Colon (tissue), 2 donors: ENCODE measurements at regions not wholly inside any gene's neighbourhood (a gene's known extent, or its start where the extent isn't known, plus 50 kb on each side); places are given as distances from the start of the nearest gene placed in this dataset.
"Not testable (repeated sequence)": the region's sequence is repeated elsewhere in the genome, so short reads cannot be mapped to it uniquely, and the experiment has no call there.

Source experiments
- FAIRE-seq: peaks from 2 replicates; lab custom pipeline; 2012; peaks lifted over from hg19 to GRCh38; lab: Jason Lieb, UNC
- donor health status: control.
- donor health status: control.

DNA sequence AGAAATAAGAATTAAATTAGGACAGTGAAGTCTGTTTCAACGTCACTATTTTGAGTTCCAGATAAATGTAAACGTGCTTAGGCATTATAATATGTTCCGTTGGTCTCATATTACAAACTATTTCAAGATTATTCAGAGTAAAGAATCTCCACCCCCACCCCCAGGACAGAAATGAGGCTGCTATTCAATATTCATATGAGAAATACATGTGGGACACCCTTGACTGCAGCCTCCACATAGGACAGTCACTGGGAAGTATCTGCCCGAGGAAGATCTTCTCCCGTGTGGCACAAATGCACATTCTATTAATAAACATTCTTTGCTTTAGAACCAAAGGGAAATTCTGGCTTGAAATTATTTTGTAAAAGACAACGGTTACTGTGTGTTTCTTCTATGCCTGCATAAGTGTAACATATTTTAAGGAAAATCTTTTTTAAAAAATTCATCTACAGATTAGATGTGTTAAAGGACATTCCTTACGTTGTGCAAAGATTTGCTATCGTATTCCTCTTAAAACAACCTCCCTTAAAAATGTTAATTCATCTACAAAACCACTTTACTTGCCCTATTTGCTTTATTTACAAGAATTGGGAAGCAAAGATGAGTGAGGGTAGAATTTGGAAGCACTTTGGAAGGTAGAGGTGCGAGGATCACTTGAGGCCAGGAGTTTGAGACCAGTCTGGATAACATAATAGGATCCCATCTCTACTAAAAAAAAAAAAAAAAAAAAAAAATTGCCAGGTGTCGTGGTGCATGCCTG lies 148.3 kb upstream of the SOX14 start:
- FAIRE-seq = no peak

DNA sequence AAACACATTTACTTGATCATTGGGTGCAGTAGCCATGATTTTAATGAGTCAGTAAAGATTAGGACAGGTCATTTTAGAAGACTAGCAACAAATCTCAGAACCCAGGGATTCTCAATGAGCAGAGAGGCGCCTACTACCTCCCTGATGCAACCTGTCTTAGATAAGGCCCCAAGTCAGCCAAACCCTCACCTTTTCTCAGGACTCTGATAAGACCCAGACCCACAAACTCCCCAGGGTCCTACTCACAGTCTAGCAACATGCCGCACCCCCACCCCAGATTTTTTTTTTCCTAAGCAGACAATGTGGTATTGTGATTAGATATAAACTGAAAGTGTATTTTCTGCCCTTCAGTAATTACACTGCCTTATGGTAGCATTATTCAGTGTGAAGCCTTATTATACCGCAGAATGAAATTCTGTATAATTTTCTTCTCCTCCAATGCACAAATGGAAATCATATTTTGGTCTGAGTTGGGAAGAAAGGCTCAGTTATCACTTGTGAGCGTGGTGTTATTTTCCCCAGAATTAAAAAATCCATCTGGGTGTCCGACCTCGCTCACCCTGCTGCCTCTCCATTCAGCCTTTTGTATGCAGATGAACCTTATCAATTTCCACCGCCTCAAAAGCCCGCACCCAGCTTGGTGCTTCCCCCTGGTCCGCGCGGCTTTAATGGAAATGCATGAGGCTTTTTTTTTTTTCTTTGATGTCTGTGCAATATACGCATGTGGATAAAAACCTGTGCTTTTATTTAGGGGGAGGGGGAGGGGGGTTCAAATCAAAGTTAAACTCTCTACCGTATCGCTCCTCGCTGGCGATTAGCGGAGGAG lies 122.0 kb upstream of the SOX14 start:
- no peak for FAIRE-seq

DNA sequence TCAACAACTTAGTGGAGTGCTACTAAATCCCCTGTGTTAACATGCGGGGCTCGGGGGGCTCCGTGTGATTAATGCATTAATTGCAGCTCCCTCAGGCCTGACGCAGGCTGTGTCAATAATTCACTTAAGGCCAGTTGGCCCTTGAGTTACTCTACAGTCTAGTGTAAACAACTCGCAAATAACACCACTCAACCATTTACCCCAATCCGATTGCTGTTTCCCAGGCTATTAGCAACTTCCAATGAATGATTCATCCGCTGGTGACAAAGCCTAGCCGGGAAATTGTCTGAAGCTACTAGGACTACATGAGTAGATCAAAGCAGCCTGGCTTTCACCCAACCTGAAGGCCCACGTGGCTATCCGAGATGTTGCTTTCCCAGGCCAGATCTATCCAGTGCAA lies 121.3 kb upstream of the SOX14 start:
- FAIRE-seq = no peak

DNA sequence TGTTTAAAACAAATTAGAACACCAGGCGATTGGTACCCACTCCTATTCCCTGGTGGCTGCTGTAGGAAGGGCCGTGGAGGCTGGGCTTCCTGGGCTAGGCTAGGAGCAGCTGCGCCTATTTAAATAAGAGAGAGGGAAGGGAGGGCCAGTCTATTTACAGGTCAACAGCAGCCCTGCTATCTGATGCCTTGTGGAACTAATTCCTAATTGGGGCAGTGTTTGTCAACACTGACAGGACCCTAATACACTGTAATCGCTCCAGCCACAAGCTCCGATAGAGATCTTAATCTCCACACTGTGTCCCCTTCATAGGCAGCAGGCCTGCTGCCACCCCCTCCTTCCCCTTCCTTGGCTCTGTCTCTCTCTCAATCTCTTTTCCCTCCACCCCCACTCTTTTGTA lies 116.9 kb upstream of the SOX14 start:
- FAIRE-seq = no peak

DNA sequence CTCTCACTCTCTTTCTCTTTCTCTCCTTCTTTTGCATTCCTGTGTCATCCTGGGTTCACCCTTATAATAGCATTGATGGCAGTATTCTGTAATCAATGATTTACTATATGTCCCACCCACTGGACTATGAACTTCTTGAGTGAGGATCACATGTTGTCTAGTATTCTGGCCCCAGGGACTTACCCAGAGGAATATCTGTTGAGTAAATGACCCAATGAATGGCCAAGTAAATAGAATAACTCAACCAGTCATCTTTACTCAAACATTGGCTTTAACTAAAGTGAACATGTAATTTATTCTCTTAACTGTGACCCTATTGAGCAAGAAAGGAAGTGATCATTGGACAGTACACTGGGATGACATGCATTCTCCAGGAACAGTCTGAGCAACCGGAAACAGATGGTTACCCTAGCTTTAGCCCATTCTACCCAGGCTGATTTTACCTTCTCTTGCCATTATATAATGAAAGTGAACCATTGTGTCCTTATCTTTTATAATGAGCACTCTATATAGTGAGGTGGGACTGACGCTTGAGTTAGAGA lies 94.5 kb upstream of the SOX14 start:
- no peak for FAIRE-seq

DNA sequence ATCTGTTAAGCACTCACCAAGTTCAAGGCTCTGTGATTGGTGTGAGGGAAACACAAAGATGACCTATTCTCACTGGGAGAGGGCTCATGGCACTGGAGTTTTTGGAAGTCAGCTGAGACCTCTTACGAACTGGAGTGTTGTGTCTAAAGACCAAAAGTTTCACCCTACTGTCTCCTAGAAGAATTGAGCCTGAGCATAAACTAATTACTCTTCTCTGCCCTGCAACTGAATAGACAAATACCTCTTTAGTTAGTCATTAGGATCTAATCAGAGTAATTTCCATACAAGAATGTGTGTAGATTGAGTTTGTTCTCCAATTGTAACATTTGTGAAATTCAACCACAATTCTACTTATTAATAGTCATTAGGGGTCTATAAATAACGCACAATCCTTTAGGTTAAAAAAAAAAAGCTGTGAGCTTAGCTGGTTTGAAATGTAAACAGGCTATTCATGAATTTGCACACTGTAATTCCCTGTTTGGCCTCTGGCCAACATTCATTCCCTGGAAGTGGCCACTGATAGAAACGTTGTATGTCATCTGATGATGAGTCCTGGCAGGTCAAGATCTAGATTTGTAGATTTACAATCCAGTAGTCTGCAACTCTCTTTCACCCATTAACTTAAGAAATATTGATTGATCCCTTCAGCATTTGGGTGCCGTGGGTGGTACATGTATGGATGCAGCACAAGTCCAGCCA lies 76.8 kb upstream of the SOX14 start:
- FAIRE-seq = no peak

DNA sequence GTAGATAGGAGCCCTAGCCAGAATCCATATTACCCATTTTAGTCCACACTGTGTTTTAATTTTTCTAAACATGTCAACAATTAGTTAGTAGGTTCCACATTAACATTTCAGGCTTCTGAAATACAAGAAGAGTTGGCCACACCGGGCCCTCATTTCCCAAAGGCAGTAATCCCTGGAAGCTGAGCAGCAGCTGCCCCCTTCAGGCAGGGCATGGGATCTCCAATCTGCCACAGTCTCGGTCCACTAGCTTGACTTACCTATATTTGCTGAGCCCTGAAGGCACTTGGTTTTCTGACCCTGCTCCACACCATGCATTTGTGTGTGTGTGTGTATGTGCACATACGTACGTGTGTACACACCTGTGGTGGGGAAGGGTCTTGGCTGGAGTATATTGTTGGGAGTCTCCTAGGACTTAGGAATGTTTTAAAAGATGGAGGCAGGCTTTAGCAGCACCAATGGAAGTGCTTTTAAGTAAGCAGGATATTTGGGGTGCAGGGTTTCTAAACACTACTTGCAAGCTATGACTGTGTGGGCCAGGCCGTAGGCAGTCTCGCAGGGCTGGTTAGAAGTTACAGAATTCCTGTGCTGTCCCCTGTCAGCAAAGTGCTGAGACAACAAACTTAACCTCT lies 71.2 kb upstream of the SOX14 start:
- FAIRE-seq = no peak

DNA sequence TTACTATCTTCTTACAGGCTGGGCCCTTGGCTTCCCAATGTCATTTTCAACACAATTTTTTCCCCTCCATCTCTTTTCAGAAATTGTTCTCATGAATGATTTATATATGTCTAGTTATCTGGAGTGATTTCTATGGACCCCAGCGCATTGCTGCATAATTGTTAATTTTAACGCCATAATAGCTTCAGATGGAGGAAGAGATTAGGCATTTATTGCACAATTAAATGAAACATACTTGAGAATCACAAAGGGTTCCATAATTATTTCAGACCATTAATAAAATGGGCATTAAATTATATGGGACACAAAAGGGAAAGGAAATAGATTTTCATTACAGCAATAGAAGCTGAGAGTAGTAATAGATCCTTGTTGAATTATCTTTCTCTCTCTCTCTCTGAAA lies 70.3 kb upstream of the SOX14 start:
- no peak for FAIRE-seq

DNA sequence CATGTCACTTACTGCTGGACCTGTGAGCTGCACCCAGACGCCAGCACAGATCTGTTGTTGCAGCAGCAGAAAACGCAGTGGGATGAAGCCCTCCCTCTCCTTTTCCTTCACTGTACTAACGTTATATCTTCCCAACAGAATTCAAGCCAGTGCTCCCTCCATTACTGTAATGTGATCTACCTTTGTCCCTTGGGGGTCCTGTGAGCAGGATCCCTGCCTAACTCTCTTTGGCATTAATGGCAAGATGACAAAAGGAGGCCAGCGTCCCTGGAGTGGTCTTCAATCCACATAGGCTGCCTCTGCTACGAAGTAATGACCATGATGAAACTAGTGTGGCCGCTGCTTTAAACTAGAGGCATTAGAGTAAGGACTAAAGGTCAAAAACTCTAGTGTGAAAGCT lies 69.3 kb upstream of the SOX14 start:
- FAIRE-seq = no peak

DNA sequence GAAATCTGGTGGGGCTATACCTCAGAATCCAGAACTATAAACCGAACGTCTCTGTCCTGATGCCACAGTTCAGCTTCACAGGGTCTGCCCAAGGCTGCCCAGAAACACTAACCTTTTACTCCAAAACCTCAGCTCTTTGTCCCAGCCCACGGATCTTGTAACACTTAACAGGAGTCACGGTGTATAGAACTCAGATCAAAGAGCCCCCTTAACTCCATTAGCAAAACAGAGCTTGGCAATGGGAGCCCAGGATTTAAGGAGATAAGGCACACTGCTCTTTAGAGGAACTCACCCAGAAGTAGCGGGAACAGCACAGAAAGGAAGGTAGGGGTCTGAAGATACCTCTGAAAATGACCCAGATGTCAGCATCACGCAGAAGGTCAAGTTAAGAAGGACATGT lies 68.8 kb upstream of the SOX14 start:
- no peak for FAIRE-seq

DNA sequence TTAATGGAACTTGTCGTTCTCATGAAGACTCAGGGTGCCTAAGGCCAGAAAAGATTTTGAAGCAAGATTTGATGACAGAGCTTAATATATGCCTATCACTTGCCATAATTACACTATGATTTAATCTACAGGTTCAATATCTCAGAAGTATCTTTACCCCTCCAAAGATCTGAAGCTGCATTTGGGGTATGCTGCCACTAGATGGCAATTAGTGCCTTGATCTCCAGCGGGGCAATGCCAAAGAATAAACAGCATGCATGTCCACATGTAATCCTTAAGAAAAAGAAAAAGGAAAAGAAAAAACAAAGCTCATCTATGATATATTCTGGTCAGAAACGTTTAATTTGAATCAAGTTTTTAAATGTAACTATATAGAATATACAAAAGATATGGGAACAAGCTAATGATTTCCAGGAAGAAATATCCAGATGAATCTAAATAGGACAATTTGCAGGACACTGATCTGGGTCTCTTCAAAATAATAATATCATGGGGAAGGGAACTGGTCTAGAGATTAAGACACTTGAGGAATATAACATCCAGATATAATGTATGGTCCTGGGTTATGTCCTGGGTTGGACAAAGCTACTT lies 55.0 kb upstream of the SOX14 start:
- no peak for FAIRE-seq

DNA sequence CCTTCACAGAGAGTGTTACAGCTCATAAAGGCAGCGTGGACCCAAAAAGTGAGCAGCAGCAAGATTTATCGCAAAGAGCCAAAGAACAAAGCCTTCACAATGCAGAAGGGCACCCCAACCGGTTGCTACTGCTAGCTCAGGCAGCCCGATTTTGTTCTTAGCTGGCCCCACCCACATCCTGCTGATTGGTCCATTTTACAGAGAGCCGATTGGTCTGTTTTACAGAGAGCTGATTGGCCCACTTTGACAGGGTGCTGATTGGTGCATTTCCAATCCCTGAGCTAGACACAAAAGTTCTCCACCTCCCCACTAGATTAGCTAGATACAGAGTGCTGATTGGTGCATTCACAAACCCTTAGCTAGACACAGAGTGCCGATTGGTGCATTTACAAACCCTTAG lies 50.1 kb upstream of the SOX14 start:
- not testable (repeated sequence) for FAIRE-seq
